HG03469 (cell line): ENCODE measurements at regions not wholly inside any gene's neighbourhood (a gene's known extent, or its start where the extent isn't known, plus 50 kb on each side); places are given as distances from the start of the nearest gene placed in this dataset.
"Not testable (repeated sequence)": the region's sequence is repeated elsewhere in the genome, so short reads cannot be mapped to it uniquely, and the experiment has no call there.

Source experiments
- ATAC-seq: cut with Tn5 transposase; IDR thresholded peaks from one replicate; pipeline ENCODE4 v1.9.1; 2021; ENCODE audit warnings: mild to moderate bottlenecking, moderate library complexity, moderate number of reproducible peaks; ENCODE audit not compliant: unreplicated experiment

GRCh38 chr1:91099746-91100621 is 78.1 kb upstream of the ZNF644 start:
- ATAC-seq = peak; percentile 66

GRCh38 chr1:91098299-91098906 is 76.6 kb upstream of the ZNF644 start:
- ATAC-seq = no peak

GRCh38 chr1:91095321-91095720 is 73.5 kb upstream of the ZNF644 start:
- not testable (repeated sequence) for ATAC-seq

GRCh38 chr1:91092503-91092902 is 70.7 kb upstream of the ZNF644 start:
- no peak for ATAC-seq

GRCh38 chr1:91091812-91092211 is 70.0 kb upstream of the ZNF644 start:
- no peak for ATAC-seq

- ATAC-seq = no peak
These were observed 58.8 kb upstream of the ZNF644 start for GRCh38 chr1:91080650-91081049.

- ATAC-seq = no peak
These were observed 57.0 kb upstream of the ZNF644 start for GRCh38 chr1:91078859-91079258.

GRCh38 chr1:91076834-91077233 is 55.0 kb upstream of the ZNF644 start:
- no peak for ATAC-seq

- ATAC-seq = no peak
These were observed 53.6 kb upstream of the ZNF644 start for GRCh38 chr1:91075233-91076135.

- ATAC-seq = no peak
These were observed 51.5 kb upstream of the ZNF644 start for GRCh38 chr1:91073299-91073698.

GRCh38 chr1:91071838-91072237 is 50.0 kb upstream of the ZNF644 start:
- ATAC-seq = no peak
